ENCODE measurements at regions not wholly inside any gene's neighbourhood (a gene's known extent, or its start where the extent isn't known, plus 50 kb on each side); places are given as distances from the start of the nearest gene placed in this dataset.

DNA sequence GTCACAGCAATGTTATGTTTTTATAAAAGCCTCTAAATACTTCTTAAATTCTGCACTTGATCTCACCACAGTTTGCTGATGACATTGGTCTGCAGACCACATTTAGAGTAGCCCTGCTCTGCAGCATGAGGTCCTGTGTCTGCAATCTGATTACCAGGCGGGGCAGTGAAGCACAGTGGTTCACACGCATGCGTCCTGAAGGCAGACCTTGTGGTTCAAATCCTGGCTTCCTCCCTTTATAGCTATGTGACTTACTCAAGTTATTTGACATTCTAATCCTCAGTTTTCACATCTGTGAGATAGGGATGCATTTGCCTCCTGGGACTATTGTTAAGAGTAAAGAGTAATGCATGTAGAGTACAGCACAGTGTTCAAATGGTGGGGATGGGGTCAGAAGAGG, 50.3 kb downstream of the BMAL2 start:
- no peak for DNase-seq

DNA sequence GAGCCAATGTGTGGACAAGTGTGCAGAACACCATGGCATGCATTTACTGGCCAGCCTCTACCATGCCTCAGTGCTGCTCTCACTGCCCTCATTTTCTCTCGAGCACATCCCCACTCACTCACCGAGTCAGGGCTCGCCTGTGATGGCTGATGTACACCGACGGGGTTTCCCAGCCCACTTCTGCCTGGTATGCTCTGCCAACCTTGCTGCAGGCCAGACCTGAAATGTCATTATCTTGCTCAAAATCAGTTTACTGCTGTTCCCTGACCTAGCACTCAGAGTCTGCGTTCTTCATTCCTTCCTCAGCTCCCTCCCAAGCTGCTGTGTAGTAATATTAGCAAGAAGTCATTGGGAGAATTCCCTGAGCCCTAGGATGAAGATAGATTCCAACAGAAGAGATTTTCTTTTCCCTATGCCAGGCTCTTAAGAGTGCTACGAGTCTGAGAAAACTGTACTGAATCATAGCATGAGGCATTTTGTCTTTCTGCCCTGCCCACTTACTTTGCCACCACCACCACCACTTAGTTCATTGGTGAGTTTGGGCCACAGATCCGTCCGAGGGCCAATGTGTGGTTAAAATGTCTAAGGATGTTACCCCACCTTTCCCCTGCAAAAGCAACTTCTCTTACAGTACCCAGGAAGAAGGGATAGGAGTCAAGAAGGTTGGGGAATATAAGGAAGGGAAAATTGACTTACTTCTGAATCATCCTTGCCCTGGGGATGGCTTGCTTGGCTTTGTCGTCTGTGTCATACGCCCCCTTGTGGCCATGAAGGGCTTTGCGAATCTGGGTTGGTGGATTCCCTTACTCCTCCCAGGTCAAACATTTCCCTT, 51.0 kb downstream of the BMAL2 start:
- peak; percentile 6 to 32 (median 16) for DNase-seq

DNA sequence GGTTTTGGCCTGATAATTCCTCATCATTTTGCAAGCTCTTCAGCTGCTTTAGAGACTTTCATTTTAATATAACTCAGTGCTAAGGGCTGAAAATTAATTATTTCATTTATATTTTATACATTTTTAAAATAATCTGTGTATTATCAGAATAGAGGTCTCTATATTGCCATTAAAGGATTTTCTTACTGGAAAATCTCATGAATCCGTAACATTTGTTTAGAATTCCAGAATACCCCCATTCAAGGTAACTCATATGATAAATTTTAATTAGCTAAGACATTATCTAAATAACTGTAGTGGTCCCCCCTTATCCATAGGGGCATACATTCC, 51.6 kb downstream of the BMAL2 start:
- no peak for DNase-seq

DNA sequence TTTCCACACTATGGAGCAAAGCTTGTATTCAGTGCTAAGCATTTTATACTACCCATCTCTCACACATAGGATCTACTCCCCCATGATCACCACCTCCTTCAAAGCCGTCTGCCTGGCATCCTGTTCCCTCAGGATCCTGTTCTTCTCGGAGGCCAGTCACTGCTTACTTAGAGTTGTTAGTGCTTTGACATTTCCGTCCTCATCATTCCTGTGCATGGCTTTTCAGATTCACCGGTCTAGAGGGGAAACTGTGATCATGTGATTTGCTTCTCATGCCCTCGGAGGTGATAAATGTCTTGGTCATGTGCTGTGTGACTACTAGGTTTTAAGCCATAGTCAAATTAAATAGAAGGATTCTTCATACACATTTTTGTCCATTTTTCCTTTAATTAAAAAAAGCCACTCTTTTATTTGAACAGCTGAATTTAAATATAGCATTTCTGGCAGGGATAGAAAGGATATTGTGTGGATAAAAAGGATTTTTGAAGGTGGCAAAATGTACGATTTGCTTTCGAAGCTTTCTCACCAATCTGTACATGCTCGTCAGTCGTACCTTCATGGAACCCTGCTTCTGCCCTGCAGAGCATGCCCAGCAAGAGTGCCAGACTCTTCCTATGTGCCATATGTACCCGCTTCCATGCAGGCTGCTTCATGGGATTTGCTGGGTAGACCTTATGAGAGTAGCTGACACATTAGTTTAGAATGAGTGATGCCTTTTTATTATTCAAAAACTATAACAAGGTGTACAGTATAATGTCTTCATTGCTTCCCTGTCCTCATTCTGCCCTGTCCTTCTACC, 53.3 kb downstream of the BMAL2 start:
- DNase-seq, result no peak

DNA sequence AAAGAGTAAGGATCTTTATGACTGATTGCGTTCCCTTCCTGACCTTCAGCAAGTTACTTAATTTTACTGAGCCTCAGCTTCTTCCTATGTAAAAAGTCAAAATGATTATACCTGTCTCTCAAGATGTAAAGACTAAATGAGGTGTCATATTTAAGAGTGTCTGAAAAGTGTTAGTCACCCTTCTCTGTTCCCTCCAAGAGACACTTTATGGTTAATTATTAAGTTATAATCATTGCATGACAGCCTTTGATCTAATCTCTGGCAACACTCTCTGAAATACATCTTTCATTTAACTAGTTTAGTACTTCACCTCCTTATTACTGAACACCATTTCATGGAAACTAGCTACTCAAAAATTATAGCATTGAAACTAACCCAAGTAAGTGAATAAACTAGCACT, 54.8 kb downstream of the BMAL2 start:
- no peak for DNase-seq

DNA sequence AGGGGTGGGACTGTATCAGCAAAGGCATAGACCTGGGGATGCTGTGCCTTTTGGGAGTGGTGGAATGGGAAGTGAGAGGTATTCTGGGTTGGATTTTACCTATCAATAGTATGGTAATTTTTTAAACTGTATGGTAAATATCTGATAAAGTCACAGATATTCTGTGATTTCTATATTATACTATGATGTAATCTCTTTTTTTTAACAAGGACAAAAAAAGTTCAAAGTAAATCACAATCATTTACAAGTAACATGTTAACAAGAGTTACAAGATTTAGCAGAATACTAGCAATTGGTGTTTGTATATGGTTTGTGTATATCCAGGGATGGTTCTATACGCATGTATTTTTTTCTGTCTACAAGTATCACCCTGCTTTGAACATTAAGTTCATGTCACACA, 56.0 kb downstream of the BMAL2 start:
- no peak for DNase-seq

DNA sequence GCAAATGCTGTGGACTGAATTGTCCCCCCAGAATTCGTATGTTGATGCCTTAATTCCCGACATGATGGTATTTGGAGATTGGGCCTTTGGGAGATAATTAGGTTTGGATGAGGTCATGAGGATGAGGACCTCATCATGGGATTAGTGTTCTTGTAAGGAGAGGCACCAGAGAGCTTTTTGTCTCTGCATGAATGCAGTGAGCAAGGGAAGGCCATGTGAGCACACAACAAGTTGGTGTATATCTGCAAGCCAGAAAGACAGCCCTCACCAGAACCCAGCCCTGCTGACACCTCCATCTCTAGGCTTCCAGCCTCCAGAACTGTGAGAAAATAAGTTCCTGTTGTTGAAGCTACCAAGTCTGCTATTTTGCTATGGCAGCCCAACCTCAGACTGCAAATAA, 51.9 kb upstream of the SMCO2 start:
- DNase-seq, result no peak

DNA sequence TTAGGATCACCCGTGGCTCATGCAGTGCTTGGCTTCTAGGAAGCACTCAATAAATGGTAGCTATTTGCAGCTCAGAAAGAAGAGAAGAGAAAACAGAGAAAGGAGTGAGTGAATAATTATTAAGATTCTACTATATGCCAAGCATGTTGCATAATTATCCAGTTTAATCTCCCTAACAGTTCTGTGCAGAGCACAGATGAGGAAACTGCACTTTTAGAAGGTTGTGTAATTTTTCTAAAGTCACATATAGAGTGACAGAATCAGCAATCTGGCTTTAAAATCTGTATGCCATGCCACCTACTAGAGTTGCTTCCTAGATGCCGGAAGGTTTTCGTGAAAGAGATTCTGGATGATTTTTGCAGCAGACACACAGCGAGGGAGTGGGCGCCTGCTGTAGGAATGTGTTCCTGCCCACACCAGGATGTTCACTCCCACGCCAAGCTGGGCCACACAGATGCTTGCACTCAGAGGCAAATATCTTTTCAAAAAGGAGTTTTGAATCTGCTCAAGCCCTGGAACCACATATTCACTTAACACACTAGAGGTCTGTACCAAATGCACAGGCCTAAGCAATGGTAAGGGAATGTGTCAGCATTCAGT, 50.2 kb upstream of the SMCO2 start:
- DNase-seq, result no peak

Measured in activated CD4-positive, CD25-positive, alpha-beta regulatory T cell (primary cell).